Suprapubic skin (tissue), 4 donors: ENCODE measurements at regions not wholly inside any gene's neighbourhood (a gene's known extent, or its start where the extent isn't known, plus 50 kb on each side); places are given as distances from the start of the nearest gene placed in this dataset.

Source experiments
- CTCF ChIP-seq, 2 donors: fragments of 200-600 bp in 1 of 2; fragments of 450-650 bp in 1 of 2; sonication (generic) in 1 of 2; IDR thresholded peaks; one replicate each; pipeline ENCODE4 v1.5.1; 2016 to 2019; ENCODE audit warnings: antibody characterized with exemption in 2 of 2, mild to moderate bottlenecking in 1 of 2, moderate library complexity in 1 of 2
- EP300 ChIP-seq: sonication (generic); formaldehyde crosslinking; IDR thresholded peaks from one replicate; pipeline ENCODE4 v1.6.1; 2017; ENCODE audit warnings: antibody characterized with exemption
- POLR2A ChIP-seq, 2 donors: fragments of 450-650 bp; IDR thresholded peaks; one replicate each; pipeline ENCODE4 v1.6.1; 2017; ENCODE audit warnings: antibody characterized with exemption in 2 of 2, mild to moderate bottlenecking in 2 of 2, moderate library complexity in 2 of 2
- POLR2AphosphoS5 ChIP-seq, 3 donors: sonication (generic); formaldehyde crosslinking; IDR thresholded peaks; one replicate each; pipeline ENCODE4 v1.6.1; 2017; ENCODE audit warnings: antibody characterized with exemption in 3 of 3

DNA sequence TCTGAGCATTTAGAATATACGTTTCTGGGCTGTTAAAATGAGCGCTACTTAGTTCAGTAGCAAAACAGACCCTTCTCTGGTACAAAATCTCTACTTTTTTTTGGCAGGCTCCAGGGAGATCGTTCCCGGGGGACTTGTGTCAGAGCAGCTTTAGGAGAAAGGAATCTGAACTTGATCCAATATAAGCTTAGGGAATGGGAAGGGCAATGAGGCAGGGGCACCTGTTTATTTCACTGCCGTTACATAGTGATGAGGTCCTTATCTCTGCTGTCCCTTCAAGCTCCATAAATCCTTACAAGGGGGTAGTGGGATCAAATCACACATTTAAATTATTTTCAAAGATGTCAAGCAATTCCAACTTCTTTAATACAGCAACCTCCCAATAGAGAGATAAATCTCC lies 128.7 kb upstream of the BNIP2 start:
- no peak for TF ChIP-seq POLR2A (IDR thresholded peaks at IDR 0.05)
- no peak for TF ChIP-seq CTCF (IDR thresholded peaks at IDR 0.05)
- no peak for TF ChIP-seq POLR2AphosphoS5 (IDR thresholded peaks at IDR 0.05)
- no peak for TF ChIP-seq EP300
